H1 (cell line): ENCODE measurements at regions not wholly inside any gene's neighbourhood (a gene's known extent, or its start where the extent isn't known, plus 50 kb on each side); places are given as distances from the start of the nearest gene placed in this dataset.

Experiments
- BCL11A ChIP-seq, 2 experiments: IDR thresholded peaks; one replicate each; pipeline ENCODE4 v1.6.1; 2011; ENCODE audit warnings: low read depth in 2 of 2, low read length in 2 of 2, mild to moderate bottlenecking in 2 of 2
- CHD7 ChIP-seq: fragments of 300-600 bp; sonication (generic); IDR thresholded peaks from 2 replicates; pipeline ENCODE4 v1.7.1; 2012; ENCODE audit warnings: low read length, moderate library complexity, mild to moderate bottlenecking, inconsistent platforms; ENCODE audit not compliant: insufficient replicate concordance
- GTF2F1 ChIP-seq: IDR thresholded peaks from 2 replicates; pipeline ENCODE4 v1.6.1; 2012; ENCODE audit warnings: low read depth, low read length, improper control_type of control experiment, borderline replicate concordance
- RFX5 ChIP-seq: IDR thresholded peaks from 2 replicates; pipeline ENCODE4 v1.6.1; 2011; ENCODE audit warnings: low read depth, low read length, improper control_type of control experiment, borderline replicate concordance
- SUZ12 ChIP-seq: fragments of 200-600 bp; sonication (generic); IDR thresholded peaks from 2 replicates; pipeline ENCODE4 v1.6.1; 2012; ENCODE audit warnings: mild to moderate bottlenecking, inconsistent platforms, low read length, moderate library complexity, mixed read lengths
- USF2 ChIP-seq: IDR thresholded peaks from 2 replicates; pipeline ENCODE4 v1.6.1; 2011; ENCODE audit warnings: low read length, improper control_type of control experiment

GRCh38 chr2:144796936-144797335, 277.0 kb upstream of the ZEB2 start (continued):
- TF ChIP-seq CHD7 (no peak), BCL11A (IDR thresholded peaks at IDR 0.05; ENCODE audit: low read depth in 2 of 2, low read length in 2 of 2) (no peak), USF2 (no peak), RFX5 (no peak), GTF2F1 (no peak), SUZ12 (no peak)
